Liver (tissue), 8 donors: ENCODE measurements at regions not wholly inside any gene's neighbourhood (a gene's known extent, or its start where the extent isn't known, plus 50 kb on each side); places are given as distances from the start of the nearest gene placed in this dataset.

Experiments
- DNase-seq: peaks from one replicate; pipeline ENCODE4 v3.0.0-alpha.2; 2017; ENCODE audit warnings: low spot score
- H3K27ac ChIP-seq, 2 donors: one replicate each; pipeline ENCODE4 v1.7.0; 2013; ENCODE audit warnings: inconsistent platforms in 2 of 2, low read length in 2 of 2, control low read depth in 1 of 2, low read depth in 1 of 2, mild to moderate bottlenecking in 1 of 2
- H3K27me3 ChIP-seq, 4 donors: one replicate each; pipeline versions ENCODE4 v1.6.1 to v1.7.0; 2013; ENCODE audit warnings: low read length in 3 of 4, inconsistent platforms in 1 of 4, mild to moderate bottlenecking in 1 of 4, moderate library complexity in 1 of 4; ENCODE audit not compliant: control insufficient read depth in 4 of 4, insufficient read depth in 4 of 4
- H3K36me3 ChIP-seq, 4 donors: one replicate each; pipeline versions ENCODE4 v1.6.1 to v1.7.0; 2013; ENCODE audit warnings: low read length in 3 of 4, mild to moderate bottlenecking in 3 of 4, low read depth in 1 of 4, moderate library complexity in 1 of 4; ENCODE audit not compliant: control insufficient read depth in 4 of 4, insufficient read depth in 3 of 4
- H3K4me1 ChIP-seq, 4 donors: one replicate each; pipeline versions ENCODE4 v1.6.1 to v1.7.0; 2013; ENCODE audit warnings: low read length in 3 of 4, mild to moderate bottlenecking in 3 of 4, moderate library complexity in 1 of 4; ENCODE audit not compliant: control insufficient read depth in 4 of 4, insufficient read depth in 4 of 4
- H3K4me3 ChIP-seq, 3 donors: one replicate each; pipeline versions ENCODE4 v1.6.1 to v1.7.0; 2013; ENCODE audit warnings: low read length in 3 of 3, control low read depth in 1 of 3, low read depth in 1 of 3, mild to moderate bottlenecking in 1 of 3
- H3K9ac ChIP-seq, 2 donors: one replicate each; pipeline ENCODE4 v1.7.0; 2013; ENCODE audit warnings: low read length in 2 of 2, mild to moderate bottlenecking in 2 of 2, moderate library complexity in 2 of 2, control low read depth in 1 of 2, low read depth in 1 of 2
- H3K9me3 ChIP-seq, 4 donors: one replicate each; pipeline versions ENCODE4 v1.6.1 to v1.7.0; 2013; ENCODE audit warnings: low read length in 3 of 4; ENCODE audit not compliant: control insufficient read depth in 4 of 4
- CTCF ChIP-seq: fragments of 150-350 bp; IDR thresholded peaks from 2 replicates; pipeline ENCODE4 v1.5.1; 2017; ENCODE audit warnings: improper control_type of control experiment, low read depth, low read length; ENCODE audit not compliant: missing input control
- EGR1 ChIP-seq, 2 donors: IDR thresholded peaks; 2 replicates each; pipeline ENCODE4 v1.6.1; 2016 to 2018; ENCODE audit warnings: antibody characterized with exemption in 2 of 2, low read depth in 2 of 2
- GABPA ChIP-seq, 2 donors: IDR thresholded peaks in 1 of 2; conservative IDR thresholded peaks in 1 of 2; 2 replicates each; pipeline ENCODE4 v1.6.1; 2016; ENCODE audit warnings: antibody characterized with exemption in 2 of 2, mild to moderate bottlenecking in 1 of 2, moderate library complexity in 1 of 2
- HNF4A ChIP-seq, 2 donors: conservative IDR thresholded peaks; 2 replicates each; pipeline ENCODE4 v1.6.1; 2016; ENCODE audit warnings: antibody characterized with exemption in 2 of 2, mild to moderate bottlenecking in 2 of 2
- HNF4G ChIP-seq: IDR thresholded peaks from 2 replicates; pipeline ENCODE4 v1.6.1; 2016; ENCODE audit warnings: antibody characterized with exemption
- JUND ChIP-seq, 2 donors: IDR thresholded peaks; 2 replicates each; pipeline ENCODE4 v1.6.1; 2016; ENCODE audit warnings: antibody characterized with exemption in 2 of 2
- MAX ChIP-seq: IDR thresholded peaks from 2 replicates; pipeline ENCODE4 v1.6.1; 2016; ENCODE audit warnings: antibody characterized with exemption
- NR2F2 ChIP-seq: IDR thresholded peaks from 2 replicates; pipeline ENCODE4 v1.6.1; 2016; ENCODE audit warnings: antibody characterized with exemption
- RAD21 ChIP-seq, 2 donors: IDR thresholded peaks; 2 replicates each; pipeline ENCODE4 v1.6.1; 2016; ENCODE audit warnings: antibody characterized with exemption in 2 of 2, mild to moderate bottlenecking in 2 of 2
- REST ChIP-seq: IDR thresholded peaks from 2 replicates; pipeline ENCODE4 v1.6.1; 2016; ENCODE audit warnings: antibody characterized with exemption, mild to moderate bottlenecking
- SP1 ChIP-seq: IDR thresholded peaks from 2 replicates; pipeline ENCODE4 v1.6.1; 2018; ENCODE audit warnings: antibody characterized with exemption, mild to moderate bottlenecking
- TAF1 ChIP-seq: conservative IDR thresholded peaks from 2 replicates; pipeline ENCODE4 v1.6.1; 2016; ENCODE audit warnings: antibody characterized with exemption, mild to moderate bottlenecking
- YY1 ChIP-seq: IDR thresholded peaks from 2 replicates; pipeline ENCODE4 v1.6.1; 2016; ENCODE audit warnings: antibody characterized with exemption, mild to moderate bottlenecking
- WGBS: extraction: QIAGEN DNeasy Blood & Tissue Kit; methylation state at CpG from one replicate; pipeline ENCODE4 v1.1.7; 2013; 5-methylcytosine and 5-hydroxymethylcytosine counted together
- donor health status: healthy.
- donor health status: healthy.
- donor health status: healthy.
- donor health status: healthy.
- donor health status: healthy.

- DNase-seq, result no peak
Observed at GRCh38 chr1:47574451-47575165, 136.8 kb downstream of the FOXD2 start.

GRCh38 chr1:47575855-47576757, 138.3 kb downstream of the FOXD2 start:
- Histone ChIP-seq H3K9me3 (no peaks in the 10 kb centered on the region), H3K27me3 (peaks cover 0 to 3% (median 1%) of the 10 kb centered on the region in 4 donors), H3K4me1 (peaks cover 0 to 4% (median 0%) of the 10 kb centered on the region in 4 donors), H3K36me3 (no peaks in the 10 kb centered on the region), H3K27ac (no peak overlapping the region), H3K4me3 (no peak overlapping the region), H3K9ac (no peak overlapping the region)
- TF ChIP-seq CTCF, result no peak
- no peak for TF ChIP-seq JUND (IDR thresholded peaks at IDR 0.05)
- no peak for TF ChIP-seq RAD21 (IDR thresholded peaks at IDR 0.05)
- TF ChIP-seq HNF4G, result no peak
- no peak for TF ChIP-seq TAF1
- TF ChIP-seq NR2F2, result no peak
- TF ChIP-seq SP1, result no peak
- TF ChIP-seq MAX, result no peak
- TF ChIP-seq EGR1 (IDR thresholded peaks at IDR 0.05; ENCODE audit: low read depth in 2 of 2), result no peak
- TF ChIP-seq HNF4A (conservative IDR thresholded peaks at IDR 0.05), result no peak
- DNase-seq, result no peak
- WGBS, result 89% methylated on average over 10 of the region's 10 CpGs

More at GRCh38 chr1:47574451-47575165, 136.8 kb downstream of the FOXD2 start:
- H3K27me3 ChIP-seq, result peaks cover 0 to 3% (median 1%) of the 10 kb centered on the region in 4 donors
- 90% methylated on average over 15 of the region's 15 CpGs for WGBS
- H3K9ac ChIP-seq, result no peak overlapping the region
- peaks cover 0 to 4% (median 0%) of the 10 kb centered on the region in 4 donors for H3K4me1 ChIP-seq
- no peak overlapping the region for H3K4me3 ChIP-seq
- no peak overlapping the region for H3K27ac ChIP-seq
- H3K36me3 ChIP-seq, result no peaks in the 10 kb centered on the region
- TF ChIP-seq REST, result no peak
- TF ChIP-seq YY1, result no peak
- TF ChIP-seq TAF1, result no peak
- no peak for TF ChIP-seq EGR1 (IDR thresholded peaks at IDR 0.05; ENCODE audit: low read depth in 2 of 2)
- TF ChIP-seq GABPA (IDR thresholded peaks at IDR 0.05 in 1 of 2, conservative IDR thresholded peaks at IDR 0.05 in 1 of 2), result no peak
- TF ChIP-seq HNF4A (conservative IDR thresholded peaks at IDR 0.05), result no peak
- H3K9me3 ChIP-seq, result no peaks in the 10 kb centered on the region
